GM19239 (cell line): ENCODE measurements at regions not wholly inside any gene's neighbourhood (a gene's known extent, or its start where the extent isn't known, plus 50 kb on each side); places are given as distances from the start of the nearest gene placed in this dataset.

ENCODE experiments used
- DNase-seq: peaks from one replicate; pipeline ENCODE4 v3.0.0; 2011; ENCODE audit warnings: low spot score; ENCODE audit not compliant: insufficient read length
- FAIRE-seq: peaks from 2 replicates; lab custom pipeline; 2011; peaks lifted over from hg19 to GRCh38; lab: Jason Lieb, UNC

GRCh38 chr11:112722876-112723275 lies 238.3 kb upstream of the NCAM1 start:
- DNase-seq (no peak), FAIRE-seq (no peak)

DNA sequence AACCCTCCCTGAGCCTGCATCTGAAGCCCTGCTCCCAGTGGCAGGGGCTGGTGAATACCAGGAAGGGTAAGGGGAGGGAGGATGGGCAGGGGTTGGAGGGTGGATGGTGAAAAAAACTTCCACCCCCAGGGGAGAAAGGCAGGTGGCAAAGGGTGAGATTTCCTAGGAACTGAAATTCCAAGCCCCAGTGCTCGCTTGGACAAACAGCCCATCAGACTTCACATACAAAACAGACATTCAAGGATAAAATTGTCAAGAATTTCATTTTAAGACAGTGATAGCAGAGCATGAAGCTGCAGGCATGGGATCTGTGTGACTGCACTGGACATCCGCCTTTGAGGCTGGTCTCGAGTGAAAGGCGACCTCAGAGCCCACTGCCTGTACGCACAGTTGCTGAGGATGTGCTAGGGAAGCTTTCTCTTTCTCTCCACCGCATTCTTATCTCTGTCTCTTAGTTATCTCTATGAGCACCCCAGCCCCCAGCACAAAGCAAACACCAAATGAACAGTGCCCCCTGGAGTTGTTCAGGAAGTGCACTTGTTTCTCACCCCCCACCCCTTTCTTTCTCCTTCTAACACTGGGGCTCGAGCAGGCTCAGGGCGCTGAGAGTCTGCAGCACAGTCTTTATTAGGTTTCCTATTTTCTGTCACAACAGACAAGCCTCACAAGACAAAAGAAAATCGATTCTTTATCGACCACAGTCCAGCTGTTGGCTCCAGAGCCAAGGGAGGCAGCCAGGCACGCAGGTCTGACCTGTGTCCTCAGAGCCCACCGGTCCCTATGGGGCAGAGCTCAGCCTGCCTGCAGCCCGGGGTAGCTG lies 237.3 kb upstream of the NCAM1 start:
- FAIRE-seq, result no peak
- DNase-seq, result no peak

- FAIRE-seq (no peak), DNase-seq (no peak)
Measured at GRCh38 chr11:112724496-112724790, 236.8 kb upstream of the NCAM1 start.

DNA sequence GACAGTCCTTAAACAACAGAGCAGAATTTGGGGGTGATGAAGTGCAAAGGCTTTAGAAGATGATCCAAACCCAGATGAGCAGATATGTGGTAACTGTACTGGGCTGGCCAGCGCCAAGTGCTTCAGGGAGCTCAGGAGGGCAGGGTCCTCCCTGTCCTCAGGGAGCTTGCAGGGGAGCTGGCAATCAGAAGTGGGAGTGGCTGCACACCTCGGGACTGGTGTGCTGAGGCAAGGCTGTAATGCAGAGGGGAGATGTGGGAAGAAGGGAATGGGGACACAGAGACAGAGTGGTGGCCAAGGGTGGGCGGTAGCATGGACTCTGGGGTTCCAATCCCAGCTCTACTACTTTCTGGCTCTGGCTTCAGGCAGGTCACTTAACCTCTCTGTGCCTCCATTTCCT lies 235.6 kb upstream of the NCAM1 start:
- DNase-seq (no peak), FAIRE-seq (no peak)

DNA sequence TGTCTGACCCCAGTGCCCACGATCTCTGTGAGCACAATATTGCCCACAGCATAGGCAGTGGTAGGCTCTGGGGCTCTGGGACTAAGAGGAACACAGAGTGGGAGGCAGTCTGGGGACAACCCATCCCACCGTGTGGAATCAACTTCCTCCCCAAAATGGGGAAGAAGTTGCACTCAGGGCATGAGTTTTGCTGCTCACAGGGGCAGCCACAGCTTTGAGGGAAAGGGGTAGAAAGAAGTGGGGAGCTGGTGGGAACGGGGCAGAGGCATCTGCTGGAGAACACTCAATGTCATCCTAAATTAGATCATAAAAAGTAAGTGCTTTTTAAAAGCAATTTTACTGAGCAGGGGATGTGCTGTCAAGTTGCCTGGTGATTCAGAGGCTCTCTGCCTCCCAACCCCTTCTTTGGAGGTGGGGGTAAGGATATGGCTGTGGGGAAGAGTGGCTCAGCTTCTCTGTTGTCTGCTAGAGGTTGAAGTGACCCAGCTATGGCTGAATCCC lies 233.8 kb upstream of the NCAM1 start:
- no peak for DNase-seq
- FAIRE-seq, result no peak

- DNase-seq (no peak), FAIRE-seq (no peak)
Measured at GRCh38 chr11:112728288-112728687, 232.9 kb upstream of the NCAM1 start.

- DNase-seq (no peak), FAIRE-seq (no peak)
Measured at GRCh38 chr11:112728716-112729115, 232.5 kb upstream of the NCAM1 start.

DNA sequence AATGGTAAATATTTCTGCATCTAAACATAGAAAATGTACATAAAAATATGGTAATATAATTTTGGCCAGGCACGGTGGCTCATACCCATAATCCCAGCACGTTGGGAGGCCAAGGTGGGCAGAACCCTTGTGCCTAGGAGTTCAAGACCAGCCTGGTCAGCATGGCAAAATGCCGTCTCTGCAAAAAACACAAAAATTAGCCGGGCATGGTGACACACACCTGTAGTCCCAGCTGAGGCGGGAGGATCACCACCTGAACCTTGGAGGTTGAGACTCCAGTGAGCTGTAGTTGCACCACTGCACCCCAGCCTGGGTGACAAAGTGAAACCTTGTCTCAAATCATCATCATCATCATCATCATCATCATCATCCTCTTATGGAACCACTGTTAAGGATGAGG lies 230.6 kb upstream of the NCAM1 start:
- FAIRE-seq (no peak), DNase-seq (no peak)

DNA sequence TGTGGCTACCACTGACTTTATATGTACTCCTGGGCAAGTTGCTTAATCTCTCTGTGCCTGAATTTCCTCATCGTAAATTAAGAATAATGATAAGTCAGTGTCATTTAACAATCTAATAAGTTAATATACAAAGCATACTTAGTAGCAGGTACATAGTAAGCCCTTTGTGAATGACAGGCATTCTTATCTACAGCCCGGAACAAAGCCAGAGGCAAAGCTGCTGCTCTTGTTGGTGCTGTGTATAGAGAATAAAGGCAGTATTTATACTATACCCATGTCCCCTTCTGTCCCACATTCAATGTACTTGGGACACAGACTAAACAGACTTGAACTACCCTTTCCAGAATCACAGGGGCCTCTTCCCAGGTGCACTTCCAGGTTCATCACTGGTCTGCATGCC lies 229.7 kb upstream of the NCAM1 start:
- FAIRE-seq (no peak), DNase-seq (no peak)

DNA sequence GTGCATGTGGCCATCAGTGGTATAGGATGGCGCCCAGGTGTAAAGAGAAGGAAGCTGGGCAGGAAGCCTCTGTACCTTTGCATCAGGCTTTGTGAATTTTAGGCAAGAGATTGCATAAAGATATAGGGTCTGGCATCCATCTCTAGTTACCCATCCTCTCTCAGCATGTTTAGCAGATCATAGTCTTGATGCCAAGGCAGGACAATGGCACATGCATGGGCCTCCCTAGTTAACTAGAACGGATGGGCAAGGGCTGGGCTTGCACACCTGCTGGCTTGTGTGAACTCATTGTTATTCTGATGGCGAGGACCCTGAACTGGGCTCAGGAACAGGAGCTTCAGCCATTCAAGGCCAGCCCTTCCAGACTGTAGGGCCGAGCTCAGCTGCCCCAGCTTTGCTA lies 229.2 kb upstream of the NCAM1 start:
- DNase-seq, result no peak
- FAIRE-seq, result no peak

DNA sequence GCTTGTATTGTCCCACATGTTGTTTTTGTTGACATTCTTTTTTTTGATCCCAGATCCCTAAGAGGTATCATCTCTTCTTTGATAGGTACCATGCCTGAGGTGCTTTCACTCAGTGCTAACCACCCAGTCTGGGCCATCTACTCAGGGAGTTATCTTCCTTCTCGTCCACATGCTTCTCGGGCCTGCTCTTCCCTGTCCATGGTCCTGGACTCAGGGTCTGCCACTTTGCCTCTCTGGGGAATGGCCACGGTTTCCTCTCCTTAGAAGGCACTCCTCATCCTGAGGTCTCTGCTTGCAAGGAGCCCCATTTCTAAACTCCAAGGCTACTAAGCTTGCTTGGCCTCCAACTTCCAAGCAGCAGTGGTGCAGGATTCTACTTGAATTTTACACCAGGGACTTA lies 227.0 kb upstream of the NCAM1 start:
- FAIRE-seq, result no peak
- DNase-seq, result no peak

DNA sequence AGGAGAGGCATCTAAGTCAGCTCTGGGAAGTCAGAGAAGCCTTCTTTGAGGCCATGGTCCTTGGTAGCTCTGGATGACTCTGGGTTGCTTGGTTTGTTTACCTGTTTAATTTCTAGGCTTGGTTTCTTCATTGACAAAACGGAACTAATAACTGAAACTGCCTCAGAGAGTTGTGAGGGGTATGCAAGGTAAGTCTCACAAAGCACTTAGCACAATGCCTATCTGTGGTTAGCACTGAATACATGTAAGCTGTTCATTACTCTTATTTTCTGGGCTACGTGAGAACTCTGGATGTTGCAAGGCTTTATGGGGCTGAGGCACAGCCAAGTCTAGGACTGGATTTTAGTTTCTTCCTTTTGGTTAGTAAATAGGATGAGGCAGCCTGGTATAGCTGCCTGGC lies 225.8 kb upstream of the NCAM1 start:
- DNase-seq, result no peak
- no peak for FAIRE-seq

GRCh38 chr11:112744041-112744440 lies 217.2 kb upstream of the NCAM1 start:
- no peak for FAIRE-seq
- DNase-seq, result no peak

DNA sequence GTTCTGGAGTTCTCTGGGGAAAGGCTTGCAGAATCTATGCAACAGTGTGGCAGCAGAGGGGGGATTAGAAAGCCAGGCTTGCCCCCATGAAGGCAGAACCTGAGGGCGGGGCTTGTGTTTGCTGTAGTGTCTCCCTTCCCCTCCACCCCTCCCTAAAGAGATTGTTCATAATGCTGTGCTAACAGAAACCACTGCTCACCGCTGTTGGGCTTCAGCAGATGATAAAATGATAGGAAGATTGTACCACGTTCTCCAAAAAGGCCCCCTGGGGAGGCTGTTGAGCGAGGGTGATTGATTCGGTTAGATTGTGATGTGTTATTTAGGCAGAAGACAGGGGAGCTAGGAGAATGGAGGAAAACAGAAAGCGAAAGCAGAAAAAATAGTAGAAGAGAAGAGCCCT lies 215.2 kb upstream of the NCAM1 start:
- FAIRE-seq (no peak), DNase-seq (no peak)

- DNase-seq, result no peak
- no peak for FAIRE-seq
Measured at GRCh38 chr11:112748252-112748651, 213.0 kb upstream of the NCAM1 start.

GRCh38 chr11:112748713-112749543 lies 212.3 kb upstream of the NCAM1 start:
- DNase-seq (no peak), FAIRE-seq (no peak)

- DNase-seq, result no peak
- FAIRE-seq, result no peak
Measured at GRCh38 chr11:112751329-112751728, 209.9 kb upstream of the NCAM1 start.

DNA sequence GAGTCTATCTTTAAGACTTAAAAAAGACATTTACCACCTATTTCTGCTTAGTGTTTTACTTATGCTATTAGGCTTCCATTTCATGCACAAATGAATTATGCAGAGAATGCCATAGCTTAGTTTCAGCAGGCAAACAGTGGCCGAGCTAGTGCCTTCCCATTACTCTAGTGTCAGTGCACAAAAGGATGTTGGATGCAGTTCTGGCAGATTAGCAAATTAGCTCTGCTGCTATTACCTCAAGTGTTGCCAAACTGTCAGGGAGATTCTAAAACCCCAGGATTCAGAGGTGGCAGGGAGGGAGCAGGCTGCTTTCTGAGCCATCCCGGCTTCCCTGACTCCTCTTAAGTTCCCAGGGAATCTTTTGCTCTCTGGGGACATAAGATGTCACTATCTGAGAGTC lies 209.4 kb upstream of the NCAM1 start:
- no peak for DNase-seq
- no peak for FAIRE-seq

DNA sequence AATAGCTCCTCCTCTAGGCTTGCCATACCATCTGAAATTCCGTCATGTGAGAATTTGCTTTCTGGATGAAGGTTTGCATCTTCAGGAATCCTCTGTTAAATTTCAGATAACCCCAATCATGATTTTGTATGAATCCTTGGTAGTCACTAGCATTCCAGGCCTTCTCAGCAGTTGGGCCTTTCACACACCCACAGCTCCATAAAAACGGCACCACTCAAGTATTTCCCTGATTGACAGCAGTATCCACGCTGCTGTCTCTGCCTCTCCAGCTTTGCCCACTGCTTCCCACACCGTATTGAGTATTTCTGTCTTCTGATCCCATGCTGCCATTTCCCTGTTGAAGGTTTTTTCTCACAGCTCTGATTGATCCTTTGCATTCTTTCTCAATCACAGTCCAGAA lies 208.7 kb upstream of the NCAM1 start:
- DNase-seq, result no peak
- no peak for FAIRE-seq

GRCh38 chr11:112753706-112754105 lies 207.5 kb upstream of the NCAM1 start:
- no peak for DNase-seq
- no peak for FAIRE-seq

GRCh38 chr11:112759418-112759817 lies 201.8 kb upstream of the NCAM1 start:
- DNase-seq, result no peak
- no peak for FAIRE-seq
